Epithelial cell of esophagus (primary cell): ENCODE measurements at regions not wholly inside any gene's neighbourhood (a gene's known extent, or its start where the extent isn't known, plus 50 kb on each side); places are given as distances from the start of the nearest gene placed in this dataset.

Experiments used
- DNase-seq: peaks from one replicate; pipeline ENCODE4 v3.0.0; 2010; ENCODE audit warnings: low read depth
- H3K4me3 ChIP-seq: 2 replicates; pipeline ENCODE4 v1.5.1; 2011; ENCODE audit warnings: mild to moderate bottlenecking, low read length, control low read depth
- CTCF ChIP-seq: IDR thresholded peaks from 2 replicates; pipeline ENCODE4 v1.5.1; 2011; ENCODE audit warnings: low read depth, mild to moderate bottlenecking, low read length, control low read depth, inconsistent platforms; ENCODE audit not compliant: insufficient read depth; ENCODE audit errors: missing control alignments

- TF ChIP-seq CTCF: no peak
- DNase-seq: peak; percentile 78
- H3K4me3 ChIP-seq: no peak overlapping the region
These were observed 134.5 kb upstream of the MAGI3 start for GRCh38 chr1:113255720-113256347.

GRCh38 chr1:113256348-113256729, 134.0 kb upstream of the MAGI3 start:
- DNase-seq: peak; percentile 53
- TF ChIP-seq CTCF: no peak
- no peak overlapping the region for H3K4me3 ChIP-seq

- no peak for DNase-seq
- no peak overlapping the region for H3K4me3 ChIP-seq
- TF ChIP-seq CTCF: no peak
These were observed 130.3 kb upstream of the MAGI3 start for GRCh38 chr1:113259988-113260387.

GRCh38 chr1:113265196-113265595, 125.1 kb upstream of the MAGI3 start:
- no peak overlapping the region for H3K4me3 ChIP-seq
- TF ChIP-seq CTCF: no peak
- DNase-seq: no peak

- peak; percentile 24 for DNase-seq
- no peak for TF ChIP-seq CTCF
- H3K4me3 ChIP-seq: no peak overlapping the region
These were observed 123.5 kb upstream of the MAGI3 start for GRCh38 chr1:113266788-113267187.

GRCh38 chr1:113269168-113269963, 120.9 kb upstream of the MAGI3 start:
- no peak for TF ChIP-seq CTCF
- no peak for DNase-seq
- no peak overlapping the region for H3K4me3 ChIP-seq

- TF ChIP-seq CTCF: no peak
- DNase-seq: no peak
- H3K4me3 ChIP-seq: no peak overlapping the region
These were observed 119.3 kb upstream of the MAGI3 start for GRCh38 chr1:113271039-113271438.
